ENCODE measurements at regions not wholly inside any gene's neighbourhood (a gene's known extent, or its start where the extent isn't known, plus 50 kb on each side); places are given as distances from the start of the nearest gene placed in this dataset.
"Not testable (repeated sequence)": the region's sequence is repeated elsewhere in the genome, so short reads cannot be mapped to it uniquely, and the experiment has no call there.

- Mint-ChIP-seq H3K4me3 (ENCODE audit: unreplicated experiment) (no peak overlapping the region), H3K27me3 (ENCODE audit: insufficient read depth, unreplicated experiment) (no peaks in the 10 kb centered on the region), H3K4me1 (ENCODE audit: insufficient read depth, unreplicated experiment) (peaks cover 13% of the 10 kb centered on the region), H3K36me3 (ENCODE audit: insufficient read depth, unreplicated experiment) (no peaks in the 10 kb centered on the region), H3K27ac (ENCODE audit: low read depth, unreplicated experiment) (no peak overlapping the region), H3K9me3 (ENCODE audit: unreplicated experiment) (no peaks in the 10 kb centered on the region)
- DNase-seq (ENCODE audit: unreplicated experiment), result peak; percentile 65
- TF ChIP-seq, protein P1, sequence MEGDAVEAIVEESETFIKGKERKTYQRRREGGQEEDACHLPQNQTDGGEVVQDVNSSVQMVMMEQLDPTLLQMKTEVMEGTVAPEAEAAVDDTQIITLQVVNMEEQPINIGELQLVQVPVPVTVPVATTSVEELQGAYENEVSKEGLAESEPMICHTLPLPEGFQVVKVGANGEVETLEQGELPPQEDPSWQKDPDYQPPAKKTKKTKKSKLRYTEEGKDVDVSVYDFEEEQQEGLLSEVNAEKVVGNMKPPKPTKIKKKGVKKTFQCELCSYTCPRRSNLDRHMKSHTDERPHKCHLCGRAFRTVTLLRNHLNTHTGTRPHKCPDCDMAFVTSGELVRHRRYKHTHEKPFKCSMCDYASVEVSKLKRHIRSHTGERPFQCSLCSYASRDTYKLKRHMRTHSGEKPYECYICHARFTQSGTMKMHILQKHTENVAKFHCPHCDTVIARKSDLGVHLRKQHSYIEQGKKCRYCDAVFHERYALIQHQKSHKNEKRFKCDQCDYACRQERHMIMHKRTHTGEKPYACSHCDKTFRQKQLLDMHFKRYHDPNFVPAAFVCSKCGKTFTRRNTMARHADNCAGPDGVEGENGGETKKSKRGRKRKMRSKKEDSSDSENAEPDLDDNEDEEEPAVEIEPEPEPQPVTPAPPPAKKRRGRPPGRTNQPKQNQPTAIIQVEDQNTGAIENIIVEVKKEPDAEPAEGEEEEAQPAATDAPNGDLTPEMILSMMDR (IDR thresholded peaks at IDR 0.05; ENCODE audit: unreplicated experiment), result no peak
- intact Hi-C loops (cut with micrococcal nuclease), result no loop called here
- ChIA-PET CTCF (interaction anchor here (0.6 kb wide), 1 partner anchor 26 kb away, joined by 3 read pairs; no protein-coding TSS in a partner anchor), POLR2A (interaction anchor here (0.7 to 1.5 kb wide), 2 partner anchors 26 to 63 kb away, joined by 3 to 4 read pairs; no protein-coding TSS in a partner anchor)
- no TSS peak for BruUV-seq (replicated peaks)
Observed at GRCh38 chr2:192499476-192499875, 304.7 kb upstream of the TMEFF2 start.

GRCh38 chr2:192498747-192499146 is 304.0 kb upstream of the TMEFF2 start:
- H3K9me3 Mint-ChIP-seq (ENCODE audit: unreplicated experiment), result no peaks in the 10 kb centered on the region
- H3K36me3 Mint-ChIP-seq (ENCODE audit: insufficient read depth, unreplicated experiment), result no peaks in the 10 kb centered on the region
- ChIA-PET POLR2A (interaction anchor here (0.7 kb wide), 1 partner anchor 62 kb away, joined by 3 read pairs; no protein-coding TSS in a partner anchor), CTCF (interaction anchor here (0.7 kb wide), 1 partner anchor 254 kb away, joined by 5 read pairs; no protein-coding TSS in a partner anchor)
- no peak overlapping the region for H3K4me3 Mint-ChIP-seq (ENCODE audit: unreplicated experiment)
- H3K27ac Mint-ChIP-seq (ENCODE audit: low read depth, unreplicated experiment), result no peak overlapping the region
- no peaks in the 10 kb centered on the region for H3K27me3 Mint-ChIP-seq (ENCODE audit: insufficient read depth, unreplicated experiment)
- peaks cover 13% of the 10 kb centered on the region for H3K4me1 Mint-ChIP-seq (ENCODE audit: insufficient read depth, unreplicated experiment)
- TF ChIP-seq, protein P1 (IDR thresholded peaks at IDR 0.05; ENCODE audit: unreplicated experiment), result no peak
- DNase-seq (ENCODE audit: unreplicated experiment), result no peak
- BruUV-seq (replicated peaks), result no TSS peak
- intact Hi-C loops (cut with micrococcal nuclease), result no loop called here

DNA sequence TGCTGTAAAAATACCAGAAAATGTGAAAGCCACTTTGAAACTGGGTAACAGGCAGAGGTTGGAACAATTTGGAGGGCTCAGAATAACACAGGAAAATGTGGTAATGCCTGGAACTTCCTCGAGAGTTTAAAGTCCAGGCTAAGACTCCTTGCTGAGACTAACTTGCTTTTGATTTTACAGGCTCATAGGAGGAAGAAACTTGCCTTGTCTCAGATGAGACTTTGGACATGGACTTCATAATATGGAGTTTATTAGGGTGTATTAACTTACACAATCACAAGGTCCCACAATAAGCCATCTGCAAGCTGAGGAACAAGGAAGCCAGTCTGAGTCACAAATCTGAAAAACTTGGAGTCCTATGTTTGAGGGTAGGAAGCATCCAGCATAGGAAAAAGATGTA is 293.4 kb upstream of the TMEFF2 start:
- intact Hi-C loops (cut with micrococcal nuclease); H3K9me3 Mint-ChIP-seq (ENCODE audit: unreplicated experiment); H3K27me3 Mint-ChIP-seq (ENCODE audit: insufficient read depth, unreplicated experiment); H3K36me3 Mint-ChIP-seq (ENCODE audit: insufficient read depth, unreplicated experiment); H3K4me1 Mint-ChIP-seq (ENCODE audit: insufficient read depth, unreplicated experiment); H3K4me3 Mint-ChIP-seq (ENCODE audit: unreplicated experiment); DNase-seq (ENCODE audit: unreplicated experiment); H3K27ac Mint-ChIP-seq (ENCODE audit: low read depth, unreplicated experiment); BruUV-seq (replicated peaks): not testable (repeated sequence)
- ChIA-PET CTCF (interaction anchor here (0.6 kb wide), 1 partner anchor 596 kb away, joined by 3 read pairs; no protein-coding TSS in a partner anchor), POLR2A (interaction anchor here (0.6 kb wide), 1 partner anchor 69 kb away, joined by 3 read pairs; no protein-coding TSS in a partner anchor)

- Mint-ChIP-seq H3K27me3 (ENCODE audit: insufficient read depth, unreplicated experiment) (no peaks in the 10 kb centered on the region), H3K27ac (ENCODE audit: low read depth, unreplicated experiment) (no peak overlapping the region), H3K4me1 (ENCODE audit: insufficient read depth, unreplicated experiment) (no peaks in the 10 kb centered on the region), H3K9me3 (ENCODE audit: unreplicated experiment) (peaks cover 8% of the 10 kb centered on the region), H3K36me3 (ENCODE audit: insufficient read depth, unreplicated experiment) (no peaks in the 10 kb centered on the region), H3K4me3 (ENCODE audit: unreplicated experiment) (no peak overlapping the region)
- ChIA-PET CTCF (interaction anchor here (0.6 kb wide), 1 partner anchor 596 kb away, joined by 3 read pairs; no protein-coding TSS in a partner anchor), POLR2A (no interaction called here)
- TF ChIP-seq, protein P1 (IDR thresholded peaks at IDR 0.05; ENCODE audit: unreplicated experiment), result no peak
- intact Hi-C loops (cut with micrococcal nuclease), result no loop called here
- BruUV-seq (replicated peaks), result no TSS peak
- no peak for DNase-seq (ENCODE audit: unreplicated experiment)
Observed at GRCh38 chr2:192487636-192488035, 292.9 kb upstream of the TMEFF2 start.
